ENCODE measurements at regions not wholly inside any gene's neighbourhood (a gene's known extent, or its start where the extent isn't known, plus 50 kb on each side); places are given as distances from the start of the nearest gene placed in this dataset.

DNA sequence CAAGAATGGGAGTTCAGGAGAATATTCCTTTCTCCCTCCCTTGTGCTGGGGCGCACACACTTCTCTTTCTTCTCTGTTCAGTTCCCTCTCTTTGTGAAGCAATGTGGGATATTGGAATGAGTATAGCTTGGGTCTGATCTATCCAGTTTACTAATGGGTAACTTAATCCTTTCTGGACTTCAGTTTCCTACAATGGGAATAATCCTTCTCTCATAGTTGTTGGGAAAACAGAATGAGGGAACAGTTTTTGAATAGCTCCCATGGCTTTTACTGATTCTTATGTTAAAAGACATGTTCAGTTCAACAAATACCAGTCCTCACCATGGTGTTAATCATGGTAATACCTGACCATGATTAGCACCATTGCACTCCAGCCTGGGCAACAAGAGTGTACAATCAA, 93.1 kb downstream of the ARL4C start:
- H3K9ac ChIP-seq (ENCODE audit: insufficient read depth, low read length, poor library complexity, severe bottlenecking), result no peak overlapping the region
- peaks cover 0 to 3% (median 0%) of the 10 kb centered on the region in 7 donors for H3K9me3 Mint-ChIP-seq
- H3K4me1 ChIP-seq (ENCODE audit: control insufficient read depth in 1 of 2, insufficient read depth in 2 of 2, low read length in 2 of 2), result peaks cover 10 to 13% of the 10 kb centered on the region in 2 donors
- H3K9me3 ChIP-seq (replicated peaks in 1 of 2; ENCODE audit: control insufficient read depth in 1 of 2, insufficient read depth in 1 of 2, low read length in 2 of 2), result no peaks in the 10 kb centered on the region
- H3K27ac ChIP-seq (ENCODE audit: low read depth in 1 of 2, low read length in 2 of 2), result no peak overlapping the region
- no peak overlapping the region for H3K27ac Mint-ChIP-seq
- no peak overlapping the region for H3K4me3 ChIP-seq (replicated peaks in 1 of 3; ENCODE audit: low read depth in 2 of 3, low read length in 3 of 3)
- no peaks in the 10 kb centered on the region for H3K36me3 ChIP-seq (replicated peaks in 1 of 2; ENCODE audit: control insufficient read depth in 1 of 2, insufficient read depth in 2 of 2, low read length in 2 of 2)
- no peaks in the 10 kb centered on the region for H3K79me2 ChIP-seq (ENCODE audit: insufficient read depth, low read length)
- H3K4me1 Mint-ChIP-seq, result peaks cover 12% of the 10 kb centered on the region
- WGBS (ENCODE audit: insufficient coverage), result no CpG with 5 or more reads among the region's 1 CpG
- H3K4me2 ChIP-seq (replicated peaks; ENCODE audit: extremely low read depth, low read length, poor library complexity, severe bottlenecking), result no peak overlapping the region
- H2AFZ ChIP-seq (ENCODE audit: insufficient read depth, low read depth, low read length, poor library complexity, severe bottlenecking), result no peak overlapping the region
- intact Hi-C loops (cut with micrococcal nuclease), result no loop called here
- DNase-seq, result no peak
- no peaks in the 10 kb centered on the region for H3K27me3 ChIP-seq (ENCODE audit: control insufficient read depth in 2 of 2, insufficient read depth in 2 of 2, low read length in 2 of 2)
- H4K20me1 ChIP-seq (ENCODE audit: insufficient read depth, low read length), result no peaks in the 10 kb centered on the region
- TF ChIP-seq, protein P1, sequence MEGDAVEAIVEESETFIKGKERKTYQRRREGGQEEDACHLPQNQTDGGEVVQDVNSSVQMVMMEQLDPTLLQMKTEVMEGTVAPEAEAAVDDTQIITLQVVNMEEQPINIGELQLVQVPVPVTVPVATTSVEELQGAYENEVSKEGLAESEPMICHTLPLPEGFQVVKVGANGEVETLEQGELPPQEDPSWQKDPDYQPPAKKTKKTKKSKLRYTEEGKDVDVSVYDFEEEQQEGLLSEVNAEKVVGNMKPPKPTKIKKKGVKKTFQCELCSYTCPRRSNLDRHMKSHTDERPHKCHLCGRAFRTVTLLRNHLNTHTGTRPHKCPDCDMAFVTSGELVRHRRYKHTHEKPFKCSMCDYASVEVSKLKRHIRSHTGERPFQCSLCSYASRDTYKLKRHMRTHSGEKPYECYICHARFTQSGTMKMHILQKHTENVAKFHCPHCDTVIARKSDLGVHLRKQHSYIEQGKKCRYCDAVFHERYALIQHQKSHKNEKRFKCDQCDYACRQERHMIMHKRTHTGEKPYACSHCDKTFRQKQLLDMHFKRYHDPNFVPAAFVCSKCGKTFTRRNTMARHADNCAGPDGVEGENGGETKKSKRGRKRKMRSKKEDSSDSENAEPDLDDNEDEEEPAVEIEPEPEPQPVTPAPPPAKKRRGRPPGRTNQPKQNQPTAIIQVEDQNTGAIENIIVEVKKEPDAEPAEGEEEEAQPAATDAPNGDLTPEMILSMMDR (IDR thresholded peaks at IDR 0.05), result no peak
- no peak overlapping the region for H3K4me3 Mint-ChIP-seq
- H3K36me3 Mint-ChIP-seq, result no peaks in the 10 kb centered on the region
- H3K27me3 Mint-ChIP-seq (ENCODE audit: low read depth in 3 of 3), result peaks cover 7 to 19% (median 7%) of the 10 kb centered on the region in 3 donors

DNA sequence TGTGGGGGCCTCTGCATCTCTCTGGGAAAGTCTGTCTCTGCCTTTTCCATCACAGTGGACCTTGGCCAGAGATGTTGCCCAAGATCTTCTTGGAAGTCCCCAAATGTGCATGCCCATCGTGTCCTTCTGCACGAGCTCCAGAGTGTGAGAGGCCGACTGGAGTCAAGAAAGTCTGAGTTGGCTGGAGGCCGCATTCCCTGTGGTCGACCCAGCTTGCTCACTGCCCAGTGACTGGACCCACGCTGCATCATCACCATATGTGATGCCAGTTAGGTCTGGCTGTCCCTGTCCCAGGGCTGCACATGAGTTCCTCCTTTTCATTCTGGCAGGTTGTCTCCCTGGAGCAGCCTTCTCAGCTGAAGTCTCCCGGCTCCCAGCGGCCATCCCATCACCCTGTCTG, 93.8 kb downstream of the ARL4C start:
- Histone ChIP-seq H4K20me1 (ENCODE audit: insufficient read depth, low read length) (no peaks in the 10 kb centered on the region), H3K4me3 (replicated peaks in 1 of 3; ENCODE audit: low read depth in 2 of 3, low read length in 3 of 3) (no peak overlapping the region), H3K27me3 (ENCODE audit: control insufficient read depth in 2 of 2, insufficient read depth in 2 of 2, low read length in 2 of 2) (no peaks in the 10 kb centered on the region), H3K27ac (ENCODE audit: low read depth in 1 of 2, low read length in 2 of 2) (no peak overlapping the region), H3K4me2 (replicated peaks; ENCODE audit: extremely low read depth, low read length, poor library complexity, severe bottlenecking) (no peak overlapping the region), H3K4me1 (ENCODE audit: control insufficient read depth in 1 of 2, insufficient read depth in 2 of 2, low read length in 2 of 2) (peaks cover 10 to 13% of the 10 kb centered on the region in 2 donors), H2AFZ (ENCODE audit: insufficient read depth, low read depth, low read length, poor library complexity, severe bottlenecking) (no peak overlapping the region), H3K36me3 (replicated peaks in 1 of 2; ENCODE audit: control insufficient read depth in 1 of 2, insufficient read depth in 2 of 2, low read length in 2 of 2) (no peaks in the 10 kb centered on the region), H3K79me2 (ENCODE audit: insufficient read depth, low read length) (no peaks in the 10 kb centered on the region), H3K9me3 (replicated peaks in 1 of 2; ENCODE audit: control insufficient read depth in 1 of 2, insufficient read depth in 1 of 2, low read length in 2 of 2) (no peaks in the 10 kb centered on the region), H3K9ac (ENCODE audit: insufficient read depth, low read length, poor library complexity, severe bottlenecking) (no peak overlapping the region)
- Mint-ChIP-seq H3K4me1 (peaks cover 12% of the 10 kb centered on the region), H3K9me3 (peaks cover 0 to 3% (median 0%) of the 10 kb centered on the region in 7 donors), H3K36me3 (no peaks in the 10 kb centered on the region), H3K27me3 (ENCODE audit: low read depth in 3 of 3) (peaks cover 5 to 21% (median 8%) of the 10 kb centered on the region in 3 donors), H3K27ac (peak overlapping the region in 2 of 7 donors; percentile 1 to 7), H3K4me3 (no peak overlapping the region)
- peak; percentile 19 to 71 (median 39) for DNase-seq
- TF ChIP-seq, protein P1 (IDR thresholded peaks at IDR 0.05), result no peak
- WGBS (ENCODE audit: insufficient coverage), result 88% methylated on average over 8 of the region's 8 CpGs
- intact Hi-C loops (cut with micrococcal nuclease), result no loop called here
